ENCODE measurements at regions not wholly inside any gene's neighbourhood (a gene's known extent, or its start where the extent isn't known, plus 50 kb on each side); places are given as distances from the start of the nearest gene placed in this dataset.
A peak's percentile ranks its signal among the peaks of the same experiment; 100 is the strongest.

DNA sequence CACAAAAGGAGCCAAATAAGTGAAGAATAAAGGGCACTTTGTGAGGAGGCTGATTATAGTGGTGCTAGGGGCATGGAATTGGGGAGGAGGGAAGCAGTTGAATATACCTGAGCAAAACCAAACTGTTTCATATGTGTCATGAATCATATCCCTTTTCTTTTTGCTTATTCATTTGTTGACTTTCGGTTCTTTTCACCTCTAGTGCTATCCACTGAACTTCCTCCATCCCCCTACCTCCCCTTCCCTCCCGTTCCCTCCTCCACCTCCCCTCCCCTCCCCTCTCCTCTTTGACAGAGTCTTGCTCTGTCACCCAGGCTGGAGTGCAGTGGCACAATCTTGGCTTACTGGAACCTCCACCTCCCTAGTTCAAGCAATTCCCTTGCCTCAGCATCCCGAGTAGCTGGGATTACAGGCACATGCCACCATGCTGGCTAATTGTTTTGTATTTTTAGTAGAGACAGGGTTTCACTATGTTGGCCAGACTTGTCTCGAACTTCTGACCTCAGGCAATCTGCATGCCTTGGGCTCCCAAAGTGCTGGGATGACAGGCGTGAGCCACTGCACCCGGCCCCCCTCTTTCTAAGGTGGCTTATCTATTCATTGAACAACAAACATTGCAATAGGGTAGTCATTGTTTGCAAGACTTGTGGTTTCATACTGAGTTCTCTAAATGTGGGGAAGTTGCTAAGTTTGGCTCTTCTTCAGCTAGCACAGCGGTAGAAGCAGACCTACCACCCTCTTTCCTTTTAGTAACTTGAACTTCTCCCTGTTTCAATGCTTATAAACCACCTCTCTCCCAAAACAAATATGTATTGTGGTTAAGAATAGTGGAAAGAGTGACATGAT is 150.4 kb upstream of the PRPS1L1 start:
- no peak overlapping the region for H3K4me3 ChIP-seq (ENCODE audit: low read depth, low read length)
- TF ChIP-seq, protein P1, sequence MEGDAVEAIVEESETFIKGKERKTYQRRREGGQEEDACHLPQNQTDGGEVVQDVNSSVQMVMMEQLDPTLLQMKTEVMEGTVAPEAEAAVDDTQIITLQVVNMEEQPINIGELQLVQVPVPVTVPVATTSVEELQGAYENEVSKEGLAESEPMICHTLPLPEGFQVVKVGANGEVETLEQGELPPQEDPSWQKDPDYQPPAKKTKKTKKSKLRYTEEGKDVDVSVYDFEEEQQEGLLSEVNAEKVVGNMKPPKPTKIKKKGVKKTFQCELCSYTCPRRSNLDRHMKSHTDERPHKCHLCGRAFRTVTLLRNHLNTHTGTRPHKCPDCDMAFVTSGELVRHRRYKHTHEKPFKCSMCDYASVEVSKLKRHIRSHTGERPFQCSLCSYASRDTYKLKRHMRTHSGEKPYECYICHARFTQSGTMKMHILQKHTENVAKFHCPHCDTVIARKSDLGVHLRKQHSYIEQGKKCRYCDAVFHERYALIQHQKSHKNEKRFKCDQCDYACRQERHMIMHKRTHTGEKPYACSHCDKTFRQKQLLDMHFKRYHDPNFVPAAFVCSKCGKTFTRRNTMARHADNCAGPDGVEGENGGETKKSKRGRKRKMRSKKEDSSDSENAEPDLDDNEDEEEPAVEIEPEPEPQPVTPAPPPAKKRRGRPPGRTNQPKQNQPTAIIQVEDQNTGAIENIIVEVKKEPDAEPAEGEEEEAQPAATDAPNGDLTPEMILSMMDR (conservative IDR thresholded peaks at IDR 0.05; ENCODE audit: low read depth, low read length): no peak
- DNase-seq (ENCODE audit: low read depth): no peak

DNA sequence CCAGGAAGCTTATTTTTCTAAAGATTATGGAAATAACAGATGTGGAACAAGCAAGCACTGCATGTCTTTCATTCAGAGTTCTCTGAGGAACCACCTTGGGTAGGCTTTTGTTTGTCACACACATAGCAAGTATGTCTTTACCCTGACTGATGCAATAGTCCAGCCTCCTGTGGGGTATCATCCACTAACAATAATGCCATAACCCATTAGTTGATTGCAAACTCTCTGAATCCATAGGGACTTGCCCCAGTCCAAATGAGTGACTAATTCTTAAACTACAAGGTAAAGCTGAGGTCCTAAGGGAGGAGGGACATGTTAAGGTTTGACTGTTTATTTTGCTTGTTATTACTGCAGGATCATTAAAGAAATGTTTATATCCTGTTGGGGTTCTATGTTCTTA is 151.4 kb upstream of the PRPS1L1 start:
- no peak for DNase-seq (ENCODE audit: low read depth)
- TF ChIP-seq, protein P1 (conservative IDR thresholded peaks at IDR 0.05; ENCODE audit: low read depth, low read length): no peak
- H3K4me3 ChIP-seq (ENCODE audit: low read depth, low read length): no peak overlapping the region

DNA sequence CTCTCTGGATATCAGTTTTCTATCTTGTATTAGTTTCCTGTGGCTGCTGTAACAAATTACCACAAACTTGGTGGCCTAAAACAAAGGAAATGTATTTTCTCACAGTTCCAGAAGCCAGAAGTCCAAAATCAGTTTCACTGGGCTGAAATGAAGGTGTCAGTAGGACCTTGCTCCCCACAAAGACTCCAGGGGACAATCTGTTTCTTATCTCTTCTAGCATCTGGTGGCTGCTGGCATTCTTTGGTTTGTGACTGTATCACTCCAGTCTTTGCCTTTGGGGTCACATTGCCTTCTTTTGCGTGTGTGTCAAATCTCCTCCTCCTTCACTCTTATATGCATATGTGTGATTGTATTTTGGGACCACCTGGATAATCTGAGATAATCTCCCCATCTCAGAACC is 153.0 kb upstream of the PRPS1L1 start:
- no peak overlapping the region for H3K4me3 ChIP-seq (ENCODE audit: low read depth, low read length)
- TF ChIP-seq, protein P1 (conservative IDR thresholded peaks at IDR 0.05; ENCODE audit: low read depth, low read length): no peak
- DNase-seq (ENCODE audit: low read depth): no peak

DNA sequence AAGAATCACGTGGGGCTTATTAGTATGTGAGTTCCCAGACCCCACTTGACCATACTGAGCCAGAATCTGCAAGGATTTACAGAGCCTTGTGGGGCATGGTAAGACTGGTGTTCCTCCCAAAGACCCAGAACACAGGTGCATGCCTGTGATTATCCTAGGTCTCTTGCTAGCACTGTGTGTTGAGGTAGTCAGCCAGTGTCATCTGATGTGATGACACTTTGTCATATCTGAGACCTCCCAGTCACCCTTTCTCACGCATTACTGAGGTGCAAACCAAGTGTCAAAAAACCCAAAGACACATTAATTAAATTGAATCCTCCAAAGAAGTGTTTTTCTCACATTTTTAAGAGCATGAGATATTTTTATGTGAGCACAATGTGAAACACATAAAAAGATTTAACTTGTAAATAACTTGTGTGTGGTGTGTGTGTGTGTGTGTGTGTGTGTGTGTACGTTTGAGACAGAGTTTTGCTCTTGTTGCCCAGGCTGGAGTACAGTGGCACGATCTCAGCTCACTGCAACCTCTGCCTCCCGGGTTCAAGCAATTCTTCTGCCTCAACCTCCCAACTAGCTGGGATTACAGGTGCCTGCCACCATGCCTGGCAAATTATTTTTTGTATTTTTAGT is 162.0 kb upstream of the PRPS1L1 start:
- TF ChIP-seq, protein P1 (conservative IDR thresholded peaks at IDR 0.05; ENCODE audit: low read depth, low read length): no peak
- no peak for DNase-seq (ENCODE audit: low read depth)
- H3K4me3 ChIP-seq (ENCODE audit: low read depth, low read length): no peak overlapping the region

DNA sequence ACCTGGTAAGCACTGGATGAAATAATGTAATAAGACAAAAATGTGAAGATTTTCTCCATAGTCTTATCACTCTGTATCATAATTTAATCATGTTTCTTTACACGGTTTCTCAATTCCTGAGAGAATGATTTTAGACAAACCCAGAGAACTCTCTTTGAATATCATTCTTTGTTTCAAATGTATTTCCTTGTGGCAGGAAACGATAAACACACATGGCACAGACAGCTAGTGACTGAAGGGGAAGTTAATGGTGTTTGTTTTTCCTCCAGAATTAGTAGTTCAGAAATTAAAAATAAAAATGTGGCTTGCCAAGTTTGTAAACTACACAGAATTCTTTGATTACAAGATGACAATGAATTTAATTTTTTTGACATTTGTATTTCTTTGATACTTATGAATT is 163.7 kb upstream of the PRPS1L1 start:
- DNase-seq (ENCODE audit: low read depth): no peak
- no peak overlapping the region for H3K4me3 ChIP-seq (ENCODE audit: low read depth, low read length)
- TF ChIP-seq, protein P1 (conservative IDR thresholded peaks at IDR 0.05; ENCODE audit: low read depth, low read length): no peak

DNA sequence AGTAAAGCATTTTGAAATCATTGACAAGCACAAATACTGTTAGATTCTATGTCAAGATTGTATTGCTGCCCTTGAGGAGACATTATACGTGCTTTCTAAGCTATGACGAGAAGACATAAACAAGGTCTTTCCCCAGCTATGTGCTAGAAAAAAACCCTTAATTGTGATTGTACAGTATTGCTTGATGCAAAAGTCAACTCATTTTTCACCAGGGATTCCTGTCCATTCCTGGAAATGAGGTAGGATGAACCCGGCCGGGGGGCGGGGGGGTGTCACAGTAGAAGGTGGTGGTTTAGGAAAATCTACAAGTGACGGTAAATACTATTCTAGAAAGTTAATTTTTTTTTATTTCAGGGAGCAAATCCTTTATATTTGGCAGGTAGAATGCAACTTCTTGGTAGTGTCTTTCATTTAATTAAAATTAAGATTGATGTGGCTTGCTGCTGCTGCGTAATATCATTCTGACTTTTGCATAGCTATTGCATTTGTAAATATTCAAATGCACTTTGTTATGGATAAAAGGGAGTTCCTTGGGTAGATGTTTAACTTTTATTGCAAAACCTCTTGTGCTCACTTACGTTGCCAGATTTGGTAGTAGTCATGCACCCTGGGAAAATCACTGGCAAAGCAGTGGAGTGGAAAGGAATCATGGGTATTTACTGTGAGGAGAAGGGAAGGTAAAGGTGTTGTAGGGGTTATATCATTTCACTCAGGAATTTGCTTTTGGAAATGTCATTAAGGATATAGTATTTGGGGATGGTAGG is 164.4 kb upstream of the PRPS1L1 start:
- TF ChIP-seq, protein P1 (conservative IDR thresholded peaks at IDR 0.05; ENCODE audit: low read depth, low read length): no peak
- H3K4me3 ChIP-seq (ENCODE audit: low read depth, low read length): no peak overlapping the region
- peak; percentile 72 for DNase-seq (ENCODE audit: low read depth)

Data from epithelial cell of proximal tubule (primary cell).